Activated naive CD8-positive, alpha-beta T cell treated with anti-CD3 and anti-CD28 coated beads, Interleukin-2, amount 50 U/mL, for 24 hours (primary cell): ENCODE measurements at regions not wholly inside any gene's neighbourhood (a gene's known extent, or its start where the extent isn't known, plus 50 kb on each side); places are given as distances from the start of the nearest gene placed in this dataset.
"Not testable (repeated sequence)": the region's sequence is repeated elsewhere in the genome, so short reads cannot be mapped to it uniquely, and the experiment has no call there.

Experiments used
- ATAC-seq: fragments of 150-1000 bp; cut with Tn5 transposase; one replicate; pipeline ENCODE4 v1.10.0; 2021
- DNase-seq: peaks from one replicate; pipeline ENCODE4 v3.0.0; 2021
- H3K27ac Mint-ChIP-seq: one replicate; pipeline ENCODE4 v1.8.0; 2021; ENCODE audit warnings: mild to moderate bottlenecking, mixed read lengths
- H3K27me3 Mint-ChIP-seq: one replicate; pipeline ENCODE4 v1.8.0; 2021; ENCODE audit warnings: mixed read lengths
- H3K36me3 Mint-ChIP-seq: one replicate; pipeline ENCODE4 v1.8.0; 2021; ENCODE audit warnings: low read depth, mixed read lengths
- H3K4me1 Mint-ChIP-seq: one replicate; pipeline ENCODE4 v1.8.0; 2021; ENCODE audit warnings: mixed read lengths
- H3K4me3 Mint-ChIP-seq: one replicate; pipeline ENCODE4 v1.8.0; 2021; ENCODE audit warnings: mild to moderate bottlenecking, moderate library complexity, mixed read lengths
- H3K9me3 Mint-ChIP-seq: one replicate; pipeline ENCODE4 v1.8.0; 2021; ENCODE audit warnings: mixed read lengths

- H3K36me3 Mint-ChIP-seq = no peaks in the 10 kb centered on the region
- peaks cover 4% of the 10 kb centered on the region for H3K9me3 Mint-ChIP-seq
- H3K27me3 Mint-ChIP-seq = peaks cover 18% of the 10 kb centered on the region
- H3K4me3 Mint-ChIP-seq = no peak overlapping the region
- H3K27ac Mint-ChIP-seq = no peak overlapping the region
- no peak for ATAC-seq
- DNase-seq = no peak
- peaks cover 14% of the 10 kb centered on the region for H3K4me1 Mint-ChIP-seq
Measured at GRCh38 chr1:232333419-232333767, 296.5 kb downstream of the SIPA1L2 start.

- H3K9me3 Mint-ChIP-seq, H3K4me3 Mint-ChIP-seq, DNase-seq, ATAC-seq, H3K27ac Mint-ChIP-seq, H3K36me3 Mint-ChIP-seq: not testable (repeated sequence)
- Mint-ChIP-seq H3K27me3 (peaks cover 14% of the 10 kb centered on the region), H3K4me1 (peaks cover 14% of the 10 kb centered on the region)
Measured at GRCh38 chr1:232332710-232333418, 297.1 kb downstream of the SIPA1L2 start.

GRCh38 chr1:232329103-232329813, 300.7 kb downstream of the SIPA1L2 start:
- Mint-ChIP-seq H3K27me3 (peaks cover 5% of the 10 kb centered on the region), H3K4me1 (peaks cover 2% of the 10 kb centered on the region), H3K27ac (no peak overlapping the region), H3K36me3 (no peaks in the 10 kb centered on the region), H3K9me3 (no peaks in the 10 kb centered on the region), H3K4me3 (no peak overlapping the region)
- DNase-seq = no peak
- ATAC-seq = no peak

- H3K4me1 Mint-ChIP-seq = no peaks in the 10 kb centered on the region
- DNase-seq (no peak), ATAC-seq (no peak)
- H3K36me3 Mint-ChIP-seq = no peaks in the 10 kb centered on the region
- peaks cover 5% of the 10 kb centered on the region for H3K27me3 Mint-ChIP-seq
- H3K27ac Mint-ChIP-seq = no peak overlapping the region
- H3K4me3 Mint-ChIP-seq = no peak overlapping the region
- H3K9me3 Mint-ChIP-seq = no peaks in the 10 kb centered on the region
Measured at GRCh38 chr1:232328486-232329102, 301.3 kb downstream of the SIPA1L2 start.

GRCh38 chr1:232327899-232328298, 302.0 kb downstream of the SIPA1L2 start:
- ATAC-seq (no peak), DNase-seq (no peak)
- Mint-ChIP-seq H3K4me1 (no peaks in the 10 kb centered on the region), H3K27me3 (peaks cover 5% of the 10 kb centered on the region), H3K36me3 (no peaks in the 10 kb centered on the region), H3K4me3 (no peak overlapping the region), H3K27ac (no peak overlapping the region), H3K9me3 (no peaks in the 10 kb centered on the region)

- Mint-ChIP-seq H3K27me3 (peaks cover 5% of the 10 kb centered on the region), H3K9me3 (no peaks in the 10 kb centered on the region), H3K4me3 (no peak overlapping the region), H3K27ac (no peak overlapping the region), H3K36me3 (no peaks in the 10 kb centered on the region), H3K4me1 (no peaks in the 10 kb centered on the region)
- no peak for ATAC-seq
- DNase-seq = no peak
Measured at GRCh38 chr1:232327269-232327668, 302.7 kb downstream of the SIPA1L2 start.

GRCh38 chr1:232322162-232322734, 307.7 kb downstream of the SIPA1L2 start:
- H3K4me3 Mint-ChIP-seq = no peak overlapping the region
- ATAC-seq = no peak
- H3K4me1 Mint-ChIP-seq = no peaks in the 10 kb centered on the region
- H3K27ac Mint-ChIP-seq = no peak overlapping the region
- DNase-seq = no peak
- no peaks in the 10 kb centered on the region for H3K27me3 Mint-ChIP-seq
- no peaks in the 10 kb centered on the region for H3K9me3 Mint-ChIP-seq
- no peaks in the 10 kb centered on the region for H3K36me3 Mint-ChIP-seq

- ATAC-seq (no peak), DNase-seq (no peak)
- Mint-ChIP-seq H3K4me1 (no peaks in the 10 kb centered on the region), H3K9me3 (no peaks in the 10 kb centered on the region), H3K27me3 (no peaks in the 10 kb centered on the region), H3K4me3 (no peak overlapping the region), H3K27ac (no peak overlapping the region), H3K36me3 (no peaks in the 10 kb centered on the region)
Measured at GRCh38 chr1:232319518-232320210, 310.3 kb downstream of the SIPA1L2 start.

GRCh38 chr1:232319072-232319471, 310.9 kb downstream of the SIPA1L2 start:
- Mint-ChIP-seq H3K36me3 (no peaks in the 10 kb centered on the region), H3K27ac (no peak overlapping the region), H3K4me1 (no peaks in the 10 kb centered on the region), H3K27me3 (no peaks in the 10 kb centered on the region), H3K4me3 (no peak overlapping the region), H3K9me3 (no peaks in the 10 kb centered on the region)
- ATAC-seq (no peak), DNase-seq (no peak)

- H3K36me3 Mint-ChIP-seq = no peaks in the 10 kb centered on the region
- DNase-seq (no peak), ATAC-seq (no peak)
- no peak overlapping the region for H3K4me3 Mint-ChIP-seq
- no peaks in the 10 kb centered on the region for H3K4me1 Mint-ChIP-seq
- no peaks in the 10 kb centered on the region for H3K27me3 Mint-ChIP-seq
- no peaks in the 10 kb centered on the region for H3K9me3 Mint-ChIP-seq
- no peak overlapping the region for H3K27ac Mint-ChIP-seq
Measured at GRCh38 chr1:232318143-232318542, 311.8 kb downstream of the SIPA1L2 start.

- H3K36me3 Mint-ChIP-seq = no peaks in the 10 kb centered on the region
- no peak overlapping the region for H3K27ac Mint-ChIP-seq
- no peaks in the 10 kb centered on the region for H3K4me1 Mint-ChIP-seq
- H3K27me3 Mint-ChIP-seq = no peaks in the 10 kb centered on the region
- ATAC-seq (no peak), DNase-seq (no peak)
- H3K9me3 Mint-ChIP-seq = no peaks in the 10 kb centered on the region
- no peak overlapping the region for H3K4me3 Mint-ChIP-seq
Measured at GRCh38 chr1:232317350-232317749, 312.6 kb downstream of the SIPA1L2 start.

GRCh38 chr1:232316864-232317263, 313.1 kb downstream of the SIPA1L2 start:
- H3K27me3 Mint-ChIP-seq = no peaks in the 10 kb centered on the region
- H3K4me1 Mint-ChIP-seq = no peaks in the 10 kb centered on the region
- H3K4me3 Mint-ChIP-seq = no peak overlapping the region
- ATAC-seq = no peak
- no peak overlapping the region for H3K27ac Mint-ChIP-seq
- H3K9me3 Mint-ChIP-seq = no peaks in the 10 kb centered on the region
- no peak for DNase-seq
- no peaks in the 10 kb centered on the region for H3K36me3 Mint-ChIP-seq

GRCh38 chr1:232313876-232314275, 316.1 kb downstream of the SIPA1L2 start:
- not testable (repeated sequence) for H3K9me3 Mint-ChIP-seq, H3K4me3 Mint-ChIP-seq, H3K4me1 Mint-ChIP-seq, ATAC-seq, H3K27me3 Mint-ChIP-seq, H3K36me3 Mint-ChIP-seq, H3K27ac Mint-ChIP-seq, DNase-seq

- Mint-ChIP-seq H3K9me3 (no peaks in the 10 kb centered on the region), H3K4me1 (no peaks in the 10 kb centered on the region), H3K36me3 (no peaks in the 10 kb centered on the region), H3K4me3 (no peak overlapping the region), H3K27ac (no peak overlapping the region), H3K27me3 (peaks cover 5% of the 10 kb centered on the region)
- ATAC-seq = no peak
- DNase-seq = no peak
Measured at GRCh38 chr1:232310541-232310940, 319.4 kb downstream of the SIPA1L2 start.
